H1 (cell line): ENCODE measurements at regions not wholly inside any gene's neighbourhood (a gene's known extent, or its start where the extent isn't known, plus 50 kb on each side); places are given as distances from the start of the nearest gene placed in this dataset.

Experiments
- BACH1 ChIP-seq: IDR thresholded peaks from 2 replicates; pipeline ENCODE4 v1.6.1; 2012; ENCODE audit warnings: low read length, improper control_type of control experiment
- CBX8 ChIP-seq: fragments of 300-800, 300-1000 bp; sonication (generic); IDR thresholded peaks from 2 replicates; pipeline ENCODE4 v1.7.1; 2016; ENCODE audit warnings: low read depth, low read length, borderline replicate concordance
- CHD1 ChIP-seq: IDR thresholded peaks from 2 replicates; pipeline ENCODE4 v1.6.1; 2012; ENCODE audit warnings: low read depth, low read length, improper control_type of control experiment
- CHD7 ChIP-seq: fragments of 300-600 bp; sonication (generic); IDR thresholded peaks from 2 replicates; pipeline ENCODE4 v1.7.1; 2012; ENCODE audit warnings: low read length, moderate library complexity, mild to moderate bottlenecking, inconsistent platforms; ENCODE audit not compliant: insufficient replicate concordance
- EGR1 ChIP-seq: IDR thresholded peaks from 2 replicates; pipeline ENCODE4 v1.6.1; 2011; ENCODE audit warnings: low read depth, low read length, borderline replicate concordance
- EP300 ChIP-seq, 2 experiments: IDR thresholded peaks; 1 replicate in 1 of 2; 2 replicates in 1 of 2; pipeline ENCODE4 v1.6.1; 2011 to 2012; ENCODE audit warnings: low read depth in 2 of 2, low read length in 2 of 2, mild to moderate bottlenecking in 2 of 2, borderline replicate concordance in 1 of 2, inconsistent platforms in 1 of 2, moderate library complexity in 1 of 2
- KDM4A ChIP-seq: IDR thresholded peaks from one replicate; pipeline ENCODE4 v1.7.1; 2012; ENCODE audit warnings: low read depth, mild to moderate bottlenecking, moderate library complexity, low read length, inconsistent platforms; ENCODE audit not compliant: severe bottlenecking
- MAX ChIP-seq: IDR thresholded peaks from 2 replicates; pipeline ENCODE4 v1.6.1; 2012; ENCODE audit warnings: inconsistent platforms
- POLR2A ChIP-seq, 2 experiments: IDR thresholded peaks; 1 replicate in 1 of 2; 2 replicates in 1 of 2; pipeline ENCODE4 v1.6.1; 2011; ENCODE audit warnings: low read depth in 2 of 2, low read length in 2 of 2, mild to moderate bottlenecking in 2 of 2; ENCODE audit errors: control extremely low read depth in 1 of 2
- POLR2AphosphoS5 ChIP-seq: IDR thresholded peaks from 2 replicates; pipeline ENCODE4 v1.6.1; 2011; ENCODE audit warnings: low read depth, low read length
- SP4 ChIP-seq: IDR thresholded peaks from 2 replicates; pipeline ENCODE4 v1.6.1; 2012; ENCODE audit warnings: low read length, inconsistent platforms
- SUZ12 ChIP-seq: fragments of 200-600 bp; sonication (generic); IDR thresholded peaks from 2 replicates; pipeline ENCODE4 v1.6.1; 2012; ENCODE audit warnings: mild to moderate bottlenecking, inconsistent platforms, low read length, moderate library complexity, mixed read lengths
- TAF1 ChIP-seq: IDR thresholded peaks from 2 replicates; pipeline ENCODE4 v1.6.1; 2011; ENCODE audit warnings: mild to moderate bottlenecking, low read depth, low read length

- TF ChIP-seq CHD7 (no peak), MAX (no peak), CHD1 (no peak), EP300 (IDR thresholded peaks at IDR 0.05; ENCODE audit: borderline replicate concordance in 1 of 2, low read depth in 2 of 2, low read length in 2 of 2) (no peak), POLR2AphosphoS5 (no peak), SUZ12 (no peak), KDM4A (no peak), CBX8 (no peak), TAF1 (no peak), POLR2A (IDR thresholded peaks at IDR 0.05; ENCODE audit: control extremely low read depth in 1 of 2, low read depth in 2 of 2, low read length in 2 of 2) (no peak), BACH1 (no peak), EGR1 (no peak), SP4 (no peak)
Measured at GRCh38 chr5:77928776-77929300, 152.7 kb upstream of the TBCA start (continued).
